ENCODE measurements at regions not wholly inside any gene's neighbourhood (a gene's known extent, or its start where the extent isn't known, plus 50 kb on each side); places are given as distances from the start of the nearest gene placed in this dataset.

DNA sequence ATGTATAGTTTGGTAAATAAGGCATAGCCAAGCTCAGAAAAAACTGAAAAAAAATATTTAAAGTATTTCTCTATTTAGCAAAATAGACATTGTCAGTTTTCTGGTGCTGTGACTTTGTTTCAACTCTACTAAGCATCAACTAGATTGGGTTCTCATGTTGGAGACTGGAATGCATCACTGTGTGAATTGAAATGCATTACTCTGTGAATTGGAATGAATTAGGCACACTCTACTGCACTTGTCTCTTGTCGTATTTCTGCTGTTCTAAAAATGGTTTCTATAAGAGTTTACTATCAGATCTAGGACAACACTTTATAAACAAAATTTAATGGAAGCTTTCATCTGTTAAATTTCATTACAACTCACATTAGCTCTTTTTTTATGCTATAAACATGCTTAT, 1772.2 kb downstream of the MAT2B start:
- TF ChIP-seq, protein P1, sequence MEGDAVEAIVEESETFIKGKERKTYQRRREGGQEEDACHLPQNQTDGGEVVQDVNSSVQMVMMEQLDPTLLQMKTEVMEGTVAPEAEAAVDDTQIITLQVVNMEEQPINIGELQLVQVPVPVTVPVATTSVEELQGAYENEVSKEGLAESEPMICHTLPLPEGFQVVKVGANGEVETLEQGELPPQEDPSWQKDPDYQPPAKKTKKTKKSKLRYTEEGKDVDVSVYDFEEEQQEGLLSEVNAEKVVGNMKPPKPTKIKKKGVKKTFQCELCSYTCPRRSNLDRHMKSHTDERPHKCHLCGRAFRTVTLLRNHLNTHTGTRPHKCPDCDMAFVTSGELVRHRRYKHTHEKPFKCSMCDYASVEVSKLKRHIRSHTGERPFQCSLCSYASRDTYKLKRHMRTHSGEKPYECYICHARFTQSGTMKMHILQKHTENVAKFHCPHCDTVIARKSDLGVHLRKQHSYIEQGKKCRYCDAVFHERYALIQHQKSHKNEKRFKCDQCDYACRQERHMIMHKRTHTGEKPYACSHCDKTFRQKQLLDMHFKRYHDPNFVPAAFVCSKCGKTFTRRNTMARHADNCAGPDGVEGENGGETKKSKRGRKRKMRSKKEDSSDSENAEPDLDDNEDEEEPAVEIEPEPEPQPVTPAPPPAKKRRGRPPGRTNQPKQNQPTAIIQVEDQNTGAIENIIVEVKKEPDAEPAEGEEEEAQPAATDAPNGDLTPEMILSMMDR (IDR thresholded peaks at IDR 0.05 in 4 of 5, conservative IDR thresholded peaks at IDR 0.05 in 1 of 5) = no peak
- no peak for TF ChIP-seq POLR2A (IDR thresholded peaks at IDR 0.05)

All from gastrocnemius medialis (tissue), 4 donors.